CD4-positive, alpha-beta T cell (primary cell): ENCODE measurements at regions not wholly inside any gene's neighbourhood (a gene's known extent, or its start where the extent isn't known, plus 50 kb on each side); places are given as distances from the start of the nearest gene placed in this dataset.
"Not testable (repeated sequence)": the region's sequence is repeated elsewhere in the genome, so short reads cannot be mapped to it uniquely, and the experiment has no call there.

Experiments used
- ATAC-seq: fragments of 200-7000 bp; cut with Tn5 transposase; one replicate; pipeline ENCODE4 v1.10.0; 2022; ENCODE audit warnings: mild to moderate bottlenecking; ENCODE audit not compliant: poor library complexity
- CTCF ChIA-PET: fragments of 350-600 bp; sonication (Branson Sonifier 250); formaldehyde crosslinking; loops from one replicate; lab custom pipeline; 2021; ENCODE audit warnings: antibody characterized with exemption, inconsistent platforms; lab: Charles Lee
- POLR2A ChIA-PET: fragments of 350-600 bp; sonication (Branson Sonifier 250); formaldehyde crosslinking; loops from one replicate; lab custom pipeline; 2021; ENCODE audit warnings: antibody characterized with exemption, inconsistent platforms; lab: Charles Lee
- DNase-seq, 14 experiments: peaks; one replicate each; pipeline ENCODE4 v3.0.0-alpha.2; 2013 to 2020; ENCODE audit warnings: mixed read lengths in 2 of 14
- H3K27ac ChIP-seq, 2 donors: one replicate each; pipeline versions ENCODE4 v1.5.1 to v1.7.0; 2013; ENCODE audit warnings: low read length in 2 of 2, low read depth in 1 of 2, mild to moderate bottlenecking in 1 of 2
- H3K27me3 ChIP-seq, 2 experiments: 1 replicate in 1 of 2; 2 replicates in 1 of 2; pipeline versions ENCODE4 v1.6.1 to v1.7.0; 2013; ENCODE audit warnings: low read length in 2 of 2, control low read depth in 1 of 2, mild to moderate bottlenecking in 1 of 2, moderate library complexity in 1 of 2; ENCODE audit not compliant: insufficient read depth in 2 of 2, control insufficient read depth in 1 of 2
- H3K36me3 ChIP-seq: one replicate; pipeline ENCODE4 v1.6.1; 2013; ENCODE audit warnings: low read length, control low read depth; ENCODE audit not compliant: insufficient read depth
- H3K4me1 ChIP-seq: one replicate; pipeline ENCODE4 v1.6.1; 2013; ENCODE audit warnings: low read length, control low read depth; ENCODE audit not compliant: insufficient read depth
- H3K4me3 ChIP-seq: one replicate; pipeline ENCODE4 v1.5.1; 2013; ENCODE audit warnings: mild to moderate bottlenecking, low read length, moderate library complexity
- H3K9me3 ChIP-seq, 2 experiments: 1 replicate in 1 of 2; 2 replicates in 1 of 2; pipeline versions ENCODE4 v1.6.1 to v1.7.0; 2013; ENCODE audit warnings: low read length in 2 of 2, mild to moderate bottlenecking in 2 of 2, control low read depth in 1 of 2, moderate library complexity in 1 of 2; ENCODE audit not compliant: control insufficient read depth in 1 of 2, insufficient read depth in 1 of 2
- H3K27ac Mint-ChIP-seq: one replicate; pipeline ENCODE4 v1.8.0; 2020; ENCODE audit warnings: mixed read lengths
- H3K27me3 Mint-ChIP-seq: one replicate; pipeline ENCODE4 v1.8.0; 2021; ENCODE audit warnings: mixed read lengths
- H3K36me3 Mint-ChIP-seq: one replicate; pipeline ENCODE4 v1.8.0; 2021; ENCODE audit warnings: low read depth, mixed read lengths
- H3K4me1 Mint-ChIP-seq: one replicate; pipeline ENCODE4 v1.8.0; 2021; ENCODE audit warnings: low read depth, mixed read lengths
- H3K4me3 Mint-ChIP-seq: one replicate; pipeline ENCODE4 v1.8.0; 2020; ENCODE audit warnings: mild to moderate bottlenecking, mixed read lengths
- H3K9me3 Mint-ChIP-seq: one replicate; pipeline ENCODE4 v1.8.0; 2020; ENCODE audit warnings: mixed read lengths
- CTCF ChIP-seq: fragments of 200-600 bp; IDR thresholded peaks from one replicate; pipeline ENCODE4 v1.8.0; 2022; ENCODE audit warnings: antibody characterized with exemption, mild to moderate bottlenecking
- intact Hi-C, 2 experiments: fragments of 100-400 bp; cut with DNase I in 1 of 2; cut with micrococcal nuclease in 1 of 2; formaldehyde crosslinking; loops; one replicate each; pipeline versions ENCODE4 v1.15.1 to v1.9.0; 2023 to 2025; cut with DNase I, micrococcal nuclease

GRCh38 chr3:147090461-147090860, 315.9 kb downstream of the ZIC4 start:
- POLR2A ChIA-PET: no interaction called here
- no peak for ATAC-seq

GRCh38 chr3:147089286-147089685, 317.1 kb downstream of the ZIC4 start:
- H3K27ac Mint-ChIP-seq: no peak overlapping the region
- Histone ChIP-seq H3K4me1 (no peaks in the 10 kb centered on the region), H3K9me3 (no peaks in the 10 kb centered on the region), H3K36me3 (no peaks in the 10 kb centered on the region), H3K27ac (no peak overlapping the region), H3K27me3 (no peaks in the 10 kb centered on the region), H3K4me3 (no peak overlapping the region)
- H3K27me3 Mint-ChIP-seq: no peaks in the 10 kb centered on the region
- peaks cover under 1% of the 10 kb centered on the region for H3K9me3 Mint-ChIP-seq
- no peak overlapping the region for H3K4me3 Mint-ChIP-seq
- no peak for TF ChIP-seq CTCF
- ChIA-PET CTCF (interaction anchor here (0.7 kb wide), 1 partner anchor 1305 kb away, joined by 3 read pairs; no protein-coding TSS in a partner anchor), POLR2A (no interaction called here)
- no peaks in the 10 kb centered on the region for H3K36me3 Mint-ChIP-seq
- DNase-seq: no peak
- no peaks in the 10 kb centered on the region for H3K4me1 Mint-ChIP-seq
- intact Hi-C loops: no loop called here
- ATAC-seq: no peak

More at GRCh38 chr3:147090461-147090860, 315.9 kb downstream of the ZIC4 start:
- Mint-ChIP-seq H3K27me3 (no peaks in the 10 kb centered on the region), H3K9me3 (peaks cover 4% of the 10 kb centered on the region), H3K4me1 (no peaks in the 10 kb centered on the region), H3K4me3 (no peak overlapping the region), H3K36me3 (no peaks in the 10 kb centered on the region), H3K27ac (no peak overlapping the region)
- no peaks in the 10 kb centered on the region for H3K27me3 ChIP-seq
- intact Hi-C loops: no loop called here
- CTCF ChIA-PET: no interaction called here
- no peak overlapping the region for H3K27ac ChIP-seq
- no peak for DNase-seq
- H3K36me3 ChIP-seq: no peaks in the 10 kb centered on the region
- no peak overlapping the region for H3K4me3 ChIP-seq
- H3K9me3 ChIP-seq: no peaks in the 10 kb centered on the region
- H3K4me1 ChIP-seq: no peaks in the 10 kb centered on the region
- no peak for TF ChIP-seq CTCF

GRCh38 chr3:147059500-147059899, 346.8 kb downstream of the ZIC4 start:
- H3K27me3 ChIP-seq, H3K9me3 ChIP-seq, CTCF ChIA-PET, H3K27ac ChIP-seq, H3K36me3 Mint-ChIP-seq, intact Hi-C loops, ATAC-seq, H3K36me3 ChIP-seq, H3K27me3 Mint-ChIP-seq, DNase-seq, H3K27ac Mint-ChIP-seq, POLR2A ChIA-PET, H3K4me1 Mint-ChIP-seq, H3K4me1 ChIP-seq, H3K4me3 Mint-ChIP-seq, H3K4me3 ChIP-seq: not testable (repeated sequence)
- H3K9me3 Mint-ChIP-seq: peaks cover 14% of the 10 kb centered on the region

- Mint-ChIP-seq H3K27ac (no peak overlapping the region), H3K4me1 (no peaks in the 10 kb centered on the region), H3K4me3 (no peak overlapping the region), H3K27me3 (no peaks in the 10 kb centered on the region), H3K9me3 (peaks cover 18% of the 10 kb centered on the region), H3K36me3 (no peaks in the 10 kb centered on the region)
- no peak for DNase-seq
- CTCF ChIA-PET: no interaction called here
- no peaks in the 10 kb centered on the region for H3K36me3 ChIP-seq
- no peak for ATAC-seq
- H3K9me3 ChIP-seq: peaks cover 0 to 5% of the 10 kb centered on the region in 2 experiments
- no peak for TF ChIP-seq CTCF
- POLR2A ChIA-PET: no interaction called here
- no peaks in the 10 kb centered on the region for H3K27me3 ChIP-seq
- no peak overlapping the region for H3K4me3 ChIP-seq
- H3K4me1 ChIP-seq: no peaks in the 10 kb centered on the region
- H3K27ac ChIP-seq: no peak overlapping the region
- intact Hi-C loops: no loop called here
These were observed 356.5 kb downstream of the ZIC4 start for GRCh38 chr3:147049821-147050220.
